ENCODE measurements at regions not wholly inside any gene's neighbourhood (a gene's known extent, or its start where the extent isn't known, plus 50 kb on each side); places are given as distances from the start of the nearest gene placed in this dataset.

GRCh38 chr4:53959343-53960120, 104.9 kb downstream of the CHIC2 start:
- TF ChIP-seq POLR2A (IDR thresholded peaks at IDR 0.05) (no peak), CTCF (IDR thresholded peaks at IDR 0.05) (no peak)
